ENCODE measurements at regions not wholly inside any gene's neighbourhood (a gene's known extent, or its start where the extent isn't known, plus 50 kb on each side); places are given as distances from the start of the nearest gene placed in this dataset.

- no peak for DNase-seq
- no peak overlapping the region for H3K4me3 ChIP-seq
- 54 to 62% methylated on average over 7 of the region's 7 CpGs for WGBS, 2 donors
- H3K27me3 ChIP-seq, result no peaks in the 10 kb centered on the region
- intact Hi-C loops (cut with DNase I), result no loop called here
- H3K4me1 ChIP-seq, result peaks cover 0 to 13% (median 8%) of the 10 kb centered on the region in 4 donors
- H3K27ac ChIP-seq, result no peak overlapping the region
- no peak for TF ChIP-seq POLR2A (IDR thresholded peaks at IDR 0.05)
- no peak for TF ChIP-seq EP300 (IDR thresholded peaks at IDR 0.05)
- TF ChIP-seq POLR2AphosphoS5 (IDR thresholded peaks at IDR 0.05), result no peak
- no peak for TF ChIP-seq CTCF (IDR thresholded peaks at IDR 0.05)
- no peaks in the 10 kb centered on the region for H3K9me3 ChIP-seq
- H3K36me3 ChIP-seq, result no peaks in the 10 kb centered on the region
Observed at GRCh38 chr1:96474985-96475743, 246.4 kb upstream of the PTBP2 start.

GRCh38 chr1:96475903-96476302 lies 245.7 kb upstream of the PTBP2 start:
- 25 to 46% methylated on average over 3 of the region's 3 CpGs for WGBS, 2 donors
- DNase-seq, result no peak
- Histone ChIP-seq H3K9me3 (no peaks in the 10 kb centered on the region), H3K27me3 (no peaks in the 10 kb centered on the region), H3K4me1 (peaks cover 0 to 13% (median 8%) of the 10 kb centered on the region in 4 donors), H3K36me3 (no peaks in the 10 kb centered on the region), H3K4me3 (no peak overlapping the region), H3K27ac (no peak overlapping the region)
- no peak for TF ChIP-seq CTCF (IDR thresholded peaks at IDR 0.05)
- TF ChIP-seq POLR2AphosphoS5 (IDR thresholded peaks at IDR 0.05), result no peak
- TF ChIP-seq POLR2A (IDR thresholded peaks at IDR 0.05), result no peak
- intact Hi-C loops (cut with DNase I), result no loop called here

- H3K9me3 ChIP-seq, result no peaks in the 10 kb centered on the region
- peak overlapping the region in 3 of 4 donors; percentile 0 to 31 (median 24) for H3K27ac ChIP-seq
- no peak for DNase-seq
- 82 to 87% methylated on average over 4 of the region's 4 CpGs for WGBS, 2 donors
- no peaks in the 10 kb centered on the region for H3K36me3 ChIP-seq
- no peaks in the 10 kb centered on the region for H3K27me3 ChIP-seq
- H3K4me3 ChIP-seq, result no peak overlapping the region
- TF ChIP-seq EP300 (IDR thresholded peaks at IDR 0.05), result no peak
- no peak for TF ChIP-seq POLR2A (IDR thresholded peaks at IDR 0.05)
- no peak for TF ChIP-seq POLR2AphosphoS5 (IDR thresholded peaks at IDR 0.05)
- TF ChIP-seq CTCF (IDR thresholded peaks at IDR 0.05), result no peak
- peaks cover 0 to 24% (median 20%) of the 10 kb centered on the region in 4 donors for H3K4me1 ChIP-seq
- intact Hi-C loops (cut with DNase I), result no loop called here
Observed at GRCh38 chr1:96478228-96478627, 243.4 kb upstream of the PTBP2 start.

GRCh38 chr1:96481409-96481808 lies 240.2 kb upstream of the PTBP2 start:
- H3K27ac ChIP-seq, result peak overlapping the region in 3 of 4 donors; percentile 76 to 81 (median 79)
- WGBS, 2 donors, result 46 to 61% methylated on average over 2 of the region's 2 CpGs
- DNase-seq, result no peak

More at GRCh38 chr1:96481409-96481808, 240.2 kb upstream of the PTBP2 start:
- Histone ChIP-seq H3K27me3 (no peaks in the 10 kb centered on the region), H3K9me3 (no peaks in the 10 kb centered on the region), H3K4me3 (no peak overlapping the region), H3K4me1 (peaks cover 0 to 51% (median 32%) of the 10 kb centered on the region in 4 donors), H3K36me3 (no peaks in the 10 kb centered on the region)
- TF ChIP-seq CTCF (IDR thresholded peaks at IDR 0.05) (no peak), POLR2AphosphoS5 (IDR thresholded peaks at IDR 0.05) (no peak), EP300 (IDR thresholded peaks at IDR 0.05) (no peak), POLR2A (IDR thresholded peaks at IDR 0.05) (no peak)
- intact Hi-C loops (cut with DNase I), result loop anchor here (5.0 to 10.0 kb wide), 2 partner anchors 36 to 243 kb away; partner anchors contain the start of gene PTBP2

Measured in sigmoid colon (tissue), 6 donors.